ENCODE measurements at regions not wholly inside any gene's neighbourhood (a gene's known extent, or its start where the extent isn't known, plus 50 kb on each side); places are given as distances from the start of the nearest gene placed in this dataset.

GRCh38 chr3:10741891-10742671 lies 73.9 kb upstream of the SLC6A11 start:
- TF ChIP-seq, protein P1, sequence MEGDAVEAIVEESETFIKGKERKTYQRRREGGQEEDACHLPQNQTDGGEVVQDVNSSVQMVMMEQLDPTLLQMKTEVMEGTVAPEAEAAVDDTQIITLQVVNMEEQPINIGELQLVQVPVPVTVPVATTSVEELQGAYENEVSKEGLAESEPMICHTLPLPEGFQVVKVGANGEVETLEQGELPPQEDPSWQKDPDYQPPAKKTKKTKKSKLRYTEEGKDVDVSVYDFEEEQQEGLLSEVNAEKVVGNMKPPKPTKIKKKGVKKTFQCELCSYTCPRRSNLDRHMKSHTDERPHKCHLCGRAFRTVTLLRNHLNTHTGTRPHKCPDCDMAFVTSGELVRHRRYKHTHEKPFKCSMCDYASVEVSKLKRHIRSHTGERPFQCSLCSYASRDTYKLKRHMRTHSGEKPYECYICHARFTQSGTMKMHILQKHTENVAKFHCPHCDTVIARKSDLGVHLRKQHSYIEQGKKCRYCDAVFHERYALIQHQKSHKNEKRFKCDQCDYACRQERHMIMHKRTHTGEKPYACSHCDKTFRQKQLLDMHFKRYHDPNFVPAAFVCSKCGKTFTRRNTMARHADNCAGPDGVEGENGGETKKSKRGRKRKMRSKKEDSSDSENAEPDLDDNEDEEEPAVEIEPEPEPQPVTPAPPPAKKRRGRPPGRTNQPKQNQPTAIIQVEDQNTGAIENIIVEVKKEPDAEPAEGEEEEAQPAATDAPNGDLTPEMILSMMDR (IDR thresholded peaks at IDR 0.05) = no peak
- no peak for TF ChIP-seq POLR2A (IDR thresholded peaks at IDR 0.05; ENCODE audit: low read length)
